Heart left ventricle (tissue), 16 donors: ENCODE measurements at regions not wholly inside any gene's neighbourhood (a gene's known extent, or its start where the extent isn't known, plus 50 kb on each side); places are given as distances from the start of the nearest gene placed in this dataset.

Source experiments
- ATAC-seq, 4 donors: fragments of 200-7000 bp; cut with Tn5 transposase; one replicate each; pipeline ENCODE4 v1.9.1; 2020 to 2022; ENCODE audit warnings: moderate library complexity in 4 of 4, mild to moderate bottlenecking in 3 of 4, moderate number of reproducible peaks in 1 of 4
- DNase-seq, 5 donors: peaks; one replicate each; pipeline ENCODE4 v3.0.0-alpha.2; 2020
- H3K27ac ChIP-seq, 12 donors: fragments of 200-600 bp; sonication (generic) in 4 of 12; one replicate each; pipeline versions ENCODE4 v1.5.0 to v1.8.0; 2016 to 2022; ENCODE audit warnings: mild to moderate bottlenecking in 2 of 12
- H3K27me3 ChIP-seq, 9 donors: fragments of 200-600 bp; sonication (generic) in 2 of 9; one replicate each; pipeline versions ENCODE4 v1.5.1 to v1.8.0; 2016 to 2022; ENCODE audit warnings: mild to moderate bottlenecking in 3 of 9
- H3K36me3 ChIP-seq, 9 donors: fragments of 200-600 bp; sonication (generic) in 2 of 9; one replicate each; pipeline versions ENCODE4 v1.5.0 to v1.8.0; 2018 to 2022; ENCODE audit warnings: mild to moderate bottlenecking in 2 of 9
- H3K4me1 ChIP-seq, 12 donors: fragments of 200-600 bp; sonication (generic) in 4 of 12; one replicate each; pipeline versions ENCODE4 v1.5.0 to v1.8.0; 2016 to 2022; ENCODE audit warnings: mild to moderate bottlenecking in 3 of 12
- H3K4me3 ChIP-seq, 12 donors: fragments of 200-600 bp; sonication (generic) in 4 of 12; one replicate each; pipeline versions ENCODE4 v1.5.0 to v1.8.0; 2017 to 2022; ENCODE audit warnings: mild to moderate bottlenecking in 9 of 12, moderate library complexity in 4 of 12
- H3K9me3 ChIP-seq, 12 donors: fragments of 200-600 bp; sonication (generic) in 4 of 12; one replicate each; pipeline versions ENCODE4 v1.5.0 to v1.8.0; 2016 to 2022; ENCODE audit warnings: mild to moderate bottlenecking in 1 of 12
- CTCF ChIP-seq, 12 donors: fragments of 200-600 bp; sonication (generic) in 4 of 12; IDR thresholded peaks; one replicate each; pipeline versions ENCODE4 v1.5.0 to v1.8.0; 2018 to 2022; ENCODE audit warnings: antibody characterized with exemption in 12 of 12, mild to moderate bottlenecking in 5 of 12
- POLR2A ChIP-seq, 2 donors: fragments of 450-650 bp; IDR thresholded peaks; one replicate each; pipeline ENCODE4 v1.6.1; 2017; ENCODE audit warnings: antibody characterized with exemption in 2 of 2, mild to moderate bottlenecking in 2 of 2, moderate library complexity in 2 of 2
- WGBS, 4 donors: extraction: QIAGEN DNeasy Blood & Tissue Kit in 2 of 4; methylation state at CpG; one replicate each; pipeline versions ENCODE4 v1.1.5 to v1.1.7; 2013 to 2018; 5-methylcytosine and 5-hydroxymethylcytosine counted together
- intact Hi-C, 10 donors: fragments of 100-400 bp; cut with DNase I; formaldehyde crosslinking; loops; one replicate each; pipeline versions ENCODE4 v1.11.1 to v1.14.2; 2022
- donor health status: ischemic (EF 13 %, LVEDD 7.1; RV severe dilation, severe dysfunction).
- donor health status: healthy with polysubstance abuse.
- donor health status: DM: no; HTN: yes; CAD: no.
- donor health status: DM: no; HTN: no; CAD: no.
- donor health status: ischemic (EF 25% LVEDD 6.9; RV normal size, moderate dysfunction).
- donor health status: ischemic (EF 25% LVEDD 5.7; RV mildly dilated, moderate dysfunction).
- donor health status: healthy.
- donor health status: DM: yes; HTN: yes; CAD: no.
- donor health status: ischemic (EF 35%, LVEDD 5.7; RV mildly dilated, moderate dysfunction).
- donor health status: nonischemic (EF 11% LVEDD 7.7; RV severe dilation, severe dysfunction).
- donor health status: DM: yes; HTN: yes; CAD: no.
- donor health status: PGD.
- donor health status: ischemic (EF 29% LVEDD 5.4; RV normal size, mild dysfunction).
- donor health status: nonischemic (EF 23%, LVEDD 6.1; RV moderate dilation, normal function).

- no peaks in the 10 kb centered on the region for H3K9me3 ChIP-seq
- TF ChIP-seq POLR2A (IDR thresholded peaks at IDR 0.05) (no peak), CTCF (IDR thresholded peaks at IDR 0.05) (no peak)
- ATAC-seq (no peak), DNase-seq (no peak)
- H3K27ac ChIP-seq = no peak overlapping the region
- H3K27me3 ChIP-seq = no peaks in the 10 kb centered on the region
- no peak overlapping the region for H3K4me3 ChIP-seq
- H3K4me1 ChIP-seq = peaks cover 0 to 15% (median 3%) of the 10 kb centered on the region in 12 donors
- no peaks in the 10 kb centered on the region for H3K36me3 ChIP-seq
- intact Hi-C loops = no loop called here
- 92 to 95% (median 93%) methylated on average over 14 of the region's 14 CpGs for WGBS, 4 donors
These were observed 71.9 kb downstream of the SLC25A47 start for GRCh38 chr14:100394886-100395672.

- intact Hi-C loops = no loop called here
- no peaks in the 10 kb centered on the region for H3K27me3 ChIP-seq
- DNase-seq (no peak), ATAC-seq (no peak)
- H3K4me1 ChIP-seq = peaks cover 0 to 10% (median 0%) of the 10 kb centered on the region in 12 donors
- H3K27ac ChIP-seq = no peak overlapping the region
- 92 to 99% (median 97%) methylated on average over 7 of the region's 7 CpGs for WGBS, 4 donors
- no peaks in the 10 kb centered on the region for H3K9me3 ChIP-seq
- no peaks in the 10 kb centered on the region for H3K36me3 ChIP-seq
- TF ChIP-seq CTCF (IDR thresholded peaks at IDR 0.05) (no peak), POLR2A (IDR thresholded peaks at IDR 0.05) (no peak)
- H3K4me3 ChIP-seq = no peak overlapping the region
These were observed 73.2 kb downstream of the SLC25A47 start for GRCh38 chr14:100396266-100396795.

- 94 to 97% (median 95%) methylated on average over 8 of the region's 8 CpGs for WGBS, 4 donors
- Histone ChIP-seq H3K4me3 (no peak overlapping the region), H3K27me3 (no peaks in the 10 kb centered on the region), H3K36me3 (no peaks in the 10 kb centered on the region), H3K9me3 (no peaks in the 10 kb centered on the region), H3K27ac (no peak overlapping the region), H3K4me1 (peaks cover 0 to 10% (median 0%) of the 10 kb centered on the region in 12 donors)
- intact Hi-C loops = no loop called here
- ATAC-seq = no peak
- TF ChIP-seq POLR2A (IDR thresholded peaks at IDR 0.05) = no peak
- no peak for TF ChIP-seq CTCF (IDR thresholded peaks at IDR 0.05)
- DNase-seq = no peak
These were observed 73.9 kb downstream of the SLC25A47 start for GRCh38 chr14:100397005-100397404.

DNA sequence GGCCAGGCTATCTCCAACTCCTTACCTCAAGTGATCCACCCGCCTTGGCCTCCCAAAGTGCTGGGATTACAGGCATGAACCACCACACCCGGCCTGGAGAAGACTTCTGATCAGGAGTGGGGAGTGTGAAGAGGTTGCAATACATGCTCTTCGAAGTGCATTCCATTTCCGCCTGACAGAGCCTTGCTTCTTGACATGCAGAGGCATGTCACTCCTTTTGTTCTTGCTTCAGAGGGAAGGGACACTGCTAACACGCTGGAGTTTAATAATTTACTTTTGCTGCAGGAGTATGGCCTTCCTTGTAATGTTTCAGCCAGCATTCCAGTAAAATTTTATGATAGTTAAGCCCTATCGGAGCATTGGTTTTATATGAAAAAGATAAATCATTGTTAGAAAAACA, 74.9 kb downstream of the SLC25A47 start:
- no peaks in the 10 kb centered on the region for H3K27me3 ChIP-seq
- TF ChIP-seq POLR2A (IDR thresholded peaks at IDR 0.05) (no peak), CTCF (IDR thresholded peaks at IDR 0.05) (no peak)
- no peaks in the 10 kb centered on the region for H3K36me3 ChIP-seq
- DNase-seq (no peak), ATAC-seq (no peak)
- no peaks in the 10 kb centered on the region for H3K9me3 ChIP-seq
- no peak overlapping the region for H3K27ac ChIP-seq
- H3K4me1 ChIP-seq = peaks cover 0 to 15% (median 3%) of the 10 kb centered on the region in 12 donors
- no peak overlapping the region for H3K4me3 ChIP-seq
- 90 to 96% (median 95%) methylated on average over 6 of the region's 6 CpGs for WGBS, 4 donors
- intact Hi-C loops = no loop called here
